Uterus (tissue), 3 donors: ENCODE measurements at regions not wholly inside any gene's neighbourhood (a gene's known extent, or its start where the extent isn't known, plus 50 kb on each side); places are given as distances from the start of the nearest gene placed in this dataset.

Experiments used
- DNase-seq, 2 donors: peaks; one replicate each; pipeline ENCODE4 v3.0.0-alpha.2; 2019 to 2020
- H3K27ac ChIP-seq, 2 donors: fragments of 200-600 bp; sonication (generic); 1 replicate in 1 of 2; 2 replicates in 1 of 2; pipeline ENCODE4 v1.5.1; 2016 to 2018
- H3K27me3 ChIP-seq, 2 donors: fragments of 200-600 bp; sonication (generic); one replicate each; pipeline ENCODE4 v1.5.1; 2018 to 2019; ENCODE audit warnings: control low read depth in 1 of 2
- H3K36me3 ChIP-seq, 2 donors: fragments of 200-600 bp; sonication (generic); one replicate each; pipeline ENCODE4 v1.5.1; 2019; ENCODE audit warnings: control low read depth in 1 of 2
- H3K4me1 ChIP-seq, 2 donors: fragments of 200-600 bp; sonication (generic); one replicate each; pipeline ENCODE4 v1.5.1; 2018 to 2019; ENCODE audit warnings: control low read depth in 1 of 2
- H3K4me3 ChIP-seq, 2 donors: fragments of 200-600 bp; sonication (generic); 1 replicate in 1 of 2; 2 replicates in 1 of 2; pipeline ENCODE4 v1.5.1; 2018 to 2019; ENCODE audit warnings: mild to moderate bottlenecking in 1 of 2
- H3K9me3 ChIP-seq, 2 donors: fragments of 200-600 bp; sonication (generic); one replicate each; pipeline ENCODE4 v1.5.1; 2019; ENCODE audit warnings: control low read depth in 1 of 2
- CTCF ChIP-seq, 4 experiments: fragments of 200-600 bp in 2 of 4; fragments of 450-650 bp in 2 of 4; sonication (generic) in 2 of 4; IDR thresholded peaks; one replicate each; pipeline ENCODE4 v1.5.1; 2016 to 2019; ENCODE audit warnings: antibody characterized with exemption in 4 of 4, mild to moderate bottlenecking in 2 of 4, moderate library complexity in 1 of 4
- POLR2A ChIP-seq, 2 donors: fragments of 450-650 bp; IDR thresholded peaks; one replicate each; pipeline ENCODE4 v1.6.1; 2016; ENCODE audit warnings: antibody characterized with exemption in 2 of 2, mild to moderate bottlenecking in 1 of 2, moderate library complexity in 1 of 2
- intact Hi-C: fragments of 100-400 bp; cut with DNase I; formaldehyde crosslinking; loops from one replicate; pipeline ENCODE4 v1.15.1; 2023; ENCODE audit warnings: low total_unique reads
- donor health status: DM: yes; HTN: yes; CAD: no.

- intact Hi-C loops, result no loop called here
Observed at GRCh38 chr4:173746424-173746823, 216.4 kb upstream of the HAND2 start.

GRCh38 chr4:173745765-173746164, 215.7 kb upstream of the HAND2 start:
- H3K9me3 ChIP-seq, result no peaks in the 10 kb centered on the region
- no peak for TF ChIP-seq POLR2A (IDR thresholded peaks at IDR 0.05)
- TF ChIP-seq CTCF (IDR thresholded peaks at IDR 0.05), result no peak
- H3K27me3 ChIP-seq, result no peaks in the 10 kb centered on the region
- no peak for DNase-seq
- H3K36me3 ChIP-seq, result no peaks in the 10 kb centered on the region
- H3K27ac ChIP-seq, result no peak overlapping the region
- intact Hi-C loops, result no loop called here
- no peak overlapping the region for H3K4me3 ChIP-seq
- H3K4me1 ChIP-seq, result no peaks in the 10 kb centered on the region

More at GRCh38 chr4:173746424-173746823, 216.4 kb upstream of the HAND2 start:
- H3K4me3 ChIP-seq, result no peak overlapping the region
- no peaks in the 10 kb centered on the region for H3K4me1 ChIP-seq
- H3K27ac ChIP-seq, result no peak overlapping the region
- H3K27me3 ChIP-seq, result no peaks in the 10 kb centered on the region
- no peaks in the 10 kb centered on the region for H3K36me3 ChIP-seq
- no peak for DNase-seq
- no peaks in the 10 kb centered on the region for H3K9me3 ChIP-seq
- TF ChIP-seq CTCF (IDR thresholded peaks at IDR 0.05) (no peak), POLR2A (IDR thresholded peaks at IDR 0.05) (no peak)

GRCh38 chr4:173736840-173737239, 206.8 kb upstream of the HAND2 start:
- Histone ChIP-seq H3K27me3 (no peaks in the 10 kb centered on the region), H3K27ac (peak overlapping the region in 1 of 2 donors; percentile 71), H3K4me1 (no peaks in the 10 kb centered on the region), H3K36me3 (no peaks in the 10 kb centered on the region), H3K4me3 (no peak overlapping the region), H3K9me3 (no peaks in the 10 kb centered on the region)
- intact Hi-C loops, result no loop called here
- no peak for DNase-seq
- no peak for TF ChIP-seq POLR2A (IDR thresholded peaks at IDR 0.05)
- TF ChIP-seq CTCF (IDR thresholded peaks at IDR 0.05), result no peak

- Histone ChIP-seq H3K4me3 (no peak overlapping the region), H3K27ac (peak overlapping the region; percentile 48 to 71), H3K27me3 (no peaks in the 10 kb centered on the region), H3K36me3 (no peaks in the 10 kb centered on the region), H3K9me3 (no peaks in the 10 kb centered on the region), H3K4me1 (no peaks in the 10 kb centered on the region)
- intact Hi-C loops, result no loop called here
- DNase-seq, result no peak
- TF ChIP-seq POLR2A (IDR thresholded peaks at IDR 0.05) (no peak), CTCF (IDR thresholded peaks at IDR 0.05) (no peak)
Observed at GRCh38 chr4:173735585-173735984, 205.6 kb upstream of the HAND2 start.

- Histone ChIP-seq H3K4me1 (no peaks in the 10 kb centered on the region), H3K4me3 (no peak overlapping the region), H3K36me3 (no peaks in the 10 kb centered on the region), H3K9me3 (no peaks in the 10 kb centered on the region), H3K27me3 (no peaks in the 10 kb centered on the region), H3K27ac (peak overlapping the region; percentile 48 to 71)
- peak in 1 of 2 donors; percentile 47 for DNase-seq
- no peak for TF ChIP-seq CTCF (IDR thresholded peaks at IDR 0.05)
- no peak for TF ChIP-seq POLR2A (IDR thresholded peaks at IDR 0.05)
- intact Hi-C loops, result no loop called here
Observed at GRCh38 chr4:173735049-173735448, 205.0 kb upstream of the HAND2 start.
